ENCODE measurements at regions not wholly inside any gene's neighbourhood (a gene's known extent, or its start where the extent isn't known, plus 50 kb on each side); places are given as distances from the start of the nearest gene placed in this dataset.
"Not testable (repeated sequence)": the region's sequence is repeated elsewhere in the genome, so short reads cannot be mapped to it uniquely, and the experiment has no call there.

GRCh38 chr6:85278466-85279035 lies 171.3 kb upstream of the NT5E start:
- no peak for DNase-seq

GRCh38 chr6:85276026-85276425 lies 173.9 kb upstream of the NT5E start:
- DNase-seq: not testable (repeated sequence)

DNA sequence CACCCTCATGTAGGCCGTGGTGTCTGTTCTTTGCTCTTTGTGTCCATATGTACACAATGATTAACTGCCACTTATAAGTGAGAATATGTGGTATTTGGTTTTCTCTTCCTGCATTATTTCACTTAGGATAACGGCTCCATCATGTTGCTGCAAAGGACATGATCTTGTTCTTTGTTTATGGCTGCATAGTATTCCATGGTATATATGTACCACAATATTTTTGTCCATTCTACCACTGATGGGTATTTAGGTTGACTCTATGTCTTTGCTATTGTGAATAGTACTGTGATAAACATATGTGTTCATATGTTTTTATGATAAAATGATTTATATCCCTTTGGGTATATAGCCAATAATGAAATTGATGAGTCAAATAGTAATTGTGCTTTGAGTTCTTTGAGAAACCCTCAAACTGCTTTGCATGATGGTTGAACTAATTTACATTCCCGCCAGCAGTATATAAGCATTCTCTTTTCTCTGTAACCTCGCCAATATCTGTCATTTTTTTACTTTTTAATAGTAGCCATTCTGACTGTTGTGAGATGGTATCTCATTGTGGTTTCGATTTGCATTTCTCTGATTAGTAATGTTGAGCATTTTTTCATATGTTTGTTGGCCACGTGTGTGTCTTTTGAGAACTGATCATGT lies 174.4 kb upstream of the NT5E start:
- no peak for DNase-seq

DNA sequence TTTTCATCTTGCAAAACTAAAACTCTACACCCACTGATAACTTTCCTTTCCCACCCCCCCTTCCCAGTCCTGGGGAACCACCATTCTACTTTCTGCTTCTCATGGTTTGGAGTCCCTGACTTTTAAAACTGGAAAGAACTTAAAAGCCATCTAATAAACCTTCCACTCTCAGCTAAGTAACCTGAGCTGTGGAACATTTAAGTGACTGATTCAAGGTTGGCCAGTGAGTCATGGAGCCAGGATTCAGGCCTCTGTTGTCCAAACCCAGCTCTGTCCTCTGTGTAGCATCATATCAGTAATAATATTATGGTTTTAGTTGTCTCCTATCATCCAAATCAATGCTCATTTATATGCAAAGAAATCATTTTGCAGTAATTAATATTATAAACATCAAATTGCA lies 176.0 kb upstream of the NT5E start:
- no peak for DNase-seq

DNA sequence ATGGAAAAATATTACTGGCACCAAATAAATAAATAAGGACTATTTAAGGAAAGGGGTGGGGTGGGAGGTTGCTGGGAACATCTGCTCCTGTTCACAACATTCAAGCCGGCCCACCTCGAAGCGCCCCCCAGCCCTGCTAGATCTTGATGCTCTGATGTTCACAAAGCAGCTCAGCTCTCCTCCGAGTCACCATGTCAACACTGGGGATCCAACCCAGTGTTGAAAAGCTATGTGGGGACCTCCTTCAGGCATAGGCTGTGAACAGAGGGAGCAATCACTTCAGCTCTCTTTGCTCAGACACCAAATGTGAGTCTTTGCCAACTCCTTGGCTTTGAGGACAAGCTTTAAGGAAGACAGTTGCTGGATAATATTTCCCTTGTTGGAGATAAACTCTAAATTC lies 176.8 kb upstream of the NT5E start:
- DNase-seq: no peak

DNA sequence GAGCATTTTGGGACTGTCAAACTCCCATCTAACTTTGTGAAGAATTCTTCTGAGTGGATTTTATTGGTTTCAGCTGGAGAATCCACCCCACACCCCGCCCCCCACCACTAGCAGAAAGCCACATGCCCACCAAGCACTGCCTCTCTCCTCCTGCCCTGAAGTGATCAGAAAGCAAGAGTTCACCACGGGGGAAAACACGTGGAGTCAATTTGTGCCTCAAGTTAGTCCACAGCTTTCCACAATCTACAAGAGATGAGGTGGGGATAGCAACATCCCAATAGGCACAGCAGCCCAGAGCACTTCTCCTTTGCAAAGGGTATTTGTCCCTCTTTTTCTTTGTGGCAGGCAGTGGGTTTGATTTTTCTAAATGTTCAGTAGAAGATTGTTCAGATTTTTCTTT lies 177.3 kb upstream of the NT5E start:
- no peak for DNase-seq

- DNase-seq: no peak
Measured at GRCh38 chr6:85262621-85263020, 187.3 kb upstream of the NT5E start.

GRCh38 chr6:85261271-85261670 lies 188.6 kb upstream of the NT5E start:
- DNase-seq: no peak

GRCh38 chr6:85255661-85256060 lies 194.2 kb upstream of the NT5E start:
- DNase-seq: no peak

GRCh38 chr6:85252552-85252951 lies 197.3 kb upstream of the NT5E start:
- no peak for DNase-seq

GRCh38 chr6:85252085-85252484 lies 197.8 kb upstream of the NT5E start:
- DNase-seq: no peak

- DNase-seq: no peak
Measured at GRCh38 chr6:85251300-85251699, 198.6 kb upstream of the NT5E start.

GRCh38 chr6:85250586-85251220 lies 199.2 kb upstream of the NT5E start:
- DNase-seq: no peak

DNA sequence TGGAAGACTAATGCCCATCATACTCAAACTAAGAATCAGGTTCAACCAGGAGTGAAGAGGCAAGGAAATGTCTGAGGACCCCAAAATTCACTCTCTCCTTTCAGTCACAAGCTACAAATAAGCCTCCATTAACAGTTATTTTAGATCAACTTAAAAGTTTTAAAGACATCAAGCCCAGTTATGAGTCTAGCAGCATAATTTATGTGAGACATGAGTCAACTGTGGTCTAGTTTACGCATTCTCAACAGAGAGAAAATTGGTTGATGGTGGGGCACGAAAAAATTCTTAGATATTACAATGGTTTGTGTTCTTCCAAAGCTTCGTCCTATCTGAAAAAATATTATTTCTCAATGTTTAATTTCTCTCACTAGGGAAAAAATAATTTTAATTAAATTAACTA lies 204.9 kb upstream of the NT5E start:
- no peak for DNase-seq

DNA sequence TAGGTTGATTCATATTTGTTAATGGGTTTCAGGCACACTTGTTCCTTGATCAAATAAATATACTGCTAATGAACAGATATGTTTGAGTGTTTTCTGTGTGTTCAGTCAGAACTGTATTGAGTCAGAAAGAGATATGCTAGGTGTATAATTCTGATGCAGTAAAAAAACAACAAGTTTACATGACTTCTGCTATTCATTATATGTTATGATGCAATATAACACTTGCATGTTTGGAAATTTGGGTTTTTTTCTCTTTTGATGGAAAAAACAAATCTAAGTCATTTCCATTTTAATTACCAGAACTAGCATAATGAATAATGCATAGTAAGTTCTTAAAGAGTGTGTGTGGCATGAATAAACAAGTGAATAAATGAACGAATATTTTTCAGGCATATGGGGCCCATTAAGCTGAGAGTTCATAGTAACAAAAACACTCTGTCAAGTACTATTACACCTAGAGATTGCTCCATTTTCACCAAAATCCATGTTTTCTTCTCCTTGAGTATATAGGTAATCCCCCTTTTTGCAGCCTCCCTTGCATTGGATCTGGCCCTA lies 208.3 kb upstream of the NT5E start:
- no peak for DNase-seq

DNA sequence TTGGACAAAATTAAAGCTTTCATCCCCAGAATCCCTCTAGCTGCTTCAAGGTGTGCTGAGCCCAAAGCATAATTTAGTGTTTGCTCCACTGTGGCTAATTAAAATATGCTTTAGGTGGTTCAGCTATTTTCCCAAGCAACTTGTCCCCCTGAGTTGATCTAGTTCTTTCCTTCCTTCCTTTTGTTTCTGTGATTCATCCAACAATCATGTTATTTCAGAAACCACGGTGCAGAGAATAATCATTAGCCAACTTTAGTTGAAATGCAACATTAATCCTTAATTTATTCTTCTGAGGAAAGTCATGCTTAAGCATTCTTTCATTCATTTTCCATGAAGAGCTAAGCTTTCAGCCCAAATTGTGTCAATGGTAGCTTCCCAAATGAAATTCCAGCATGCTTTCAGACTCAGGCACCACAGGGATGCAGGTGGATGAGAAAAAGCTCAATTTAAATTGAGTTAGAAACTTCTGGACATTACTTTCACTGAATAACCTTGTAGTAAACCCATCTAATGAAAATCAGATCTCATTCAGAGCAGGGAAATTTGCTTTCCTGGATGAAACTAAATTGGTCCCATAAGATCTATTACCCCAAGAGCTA lies 209.0 kb upstream of the NT5E start:
- DNase-seq: no peak

GRCh38 chr6:85237478-85237877 lies 212.4 kb upstream of the NT5E start:
- no peak for DNase-seq

GRCh38 chr6:85236636-85237035 lies 213.2 kb upstream of the NT5E start:
- no peak for DNase-seq

- DNase-seq: not testable (repeated sequence)
Measured at GRCh38 chr6:85227345-85227744, 222.5 kb upstream of the NT5E start.

GRCh38 chr6:85212794-85213193 lies 237.1 kb upstream of the NT5E start:
- not testable (repeated sequence) for DNase-seq

DNA sequence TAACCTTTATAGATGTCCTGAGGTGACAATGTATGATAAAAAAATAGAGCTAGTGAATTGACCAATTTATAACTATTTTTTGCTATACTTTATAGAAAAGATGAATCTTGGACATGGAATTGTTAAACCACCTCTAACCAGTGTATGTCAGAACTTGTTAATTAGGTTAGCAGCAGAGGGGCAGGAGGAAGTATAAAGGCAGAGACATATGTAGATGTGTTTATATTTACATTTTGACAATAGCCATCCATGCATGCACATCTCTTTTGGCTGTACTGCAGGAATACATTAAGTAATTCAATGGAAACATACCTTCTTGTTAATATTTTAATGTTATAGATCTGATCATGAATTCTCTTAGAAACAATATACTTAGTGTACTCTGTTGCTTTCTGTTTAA lies 254.6 kb upstream of the NT5E start:
- no peak for DNase-seq

DNA sequence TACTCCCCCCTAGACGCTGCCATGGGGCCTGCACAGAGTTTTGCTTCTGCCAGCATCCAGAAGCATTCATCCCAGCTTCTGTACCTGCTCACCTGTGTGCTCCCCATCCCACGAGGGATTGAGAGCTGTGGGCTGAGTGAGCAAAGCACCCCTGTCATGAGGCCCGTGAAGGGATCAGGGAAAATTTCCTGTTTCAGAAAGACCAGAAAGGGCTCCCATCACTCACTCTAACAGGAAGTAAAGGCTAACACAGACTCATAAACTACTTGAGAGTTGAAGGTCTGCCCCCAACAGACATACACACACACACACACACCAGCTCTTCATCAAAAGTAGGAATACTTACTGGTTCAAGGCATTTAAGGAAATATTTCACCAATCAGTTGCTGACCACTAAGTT lies 256.5 kb upstream of the NT5E start:
- DNase-seq: no peak

DNA sequence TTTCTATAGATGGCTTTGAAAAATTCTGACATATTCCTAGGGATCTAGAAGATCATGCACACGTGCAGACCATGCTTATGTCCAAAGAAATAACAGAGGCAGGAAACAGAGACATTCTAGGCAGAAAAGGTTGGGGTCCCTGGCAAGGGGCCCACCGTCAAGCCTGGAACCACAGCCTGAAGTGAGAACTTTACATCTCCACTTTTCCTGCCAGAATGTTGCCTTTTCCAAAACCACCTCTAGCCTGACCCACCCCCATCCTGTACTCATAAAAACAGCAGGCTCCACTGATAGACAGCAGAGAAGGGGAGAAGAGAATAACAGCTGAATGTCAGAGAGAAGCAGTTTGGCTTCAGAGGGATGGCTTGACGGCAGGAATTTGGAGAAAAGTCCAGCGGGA lies 257.3 kb upstream of the NT5E start:
- no peak for DNase-seq

GRCh38 chr6:85192186-85192585 lies 257.7 kb upstream of the NT5E start:
- DNase-seq: no peak

Data from DMS 273 treated with DMSO at 0.1 percent for 48 hours (cell line).